GM06990 (cell line): ENCODE measurements at regions not wholly inside any gene's neighbourhood (a gene's known extent, or its start where the extent isn't known, plus 50 kb on each side); places are given as distances from the start of the nearest gene placed in this dataset.

Source experiments
- DNase-seq: peaks from one replicate; pipeline ENCODE4 v3.0.0-alpha.2; 2011; ENCODE audit not compliant: insufficient read length; ENCODE audit errors: extremely low read depth
- H3K27me3 ChIP-seq: replicated peaks from 2 replicates; pipeline ENCODE4 v1.6.0; 2011; ENCODE audit warnings: low read length; ENCODE audit not compliant: control insufficient read depth, insufficient read depth
- H3K36me3 ChIP-seq: 2 replicates; pipeline ENCODE4 v1.5.1; 2011; ENCODE audit warnings: low read length; ENCODE audit not compliant: control insufficient read depth, insufficient read depth
- H3K4me3 ChIP-seq: replicated peaks from 2 replicates; pipeline ENCODE4 v1.5.1; 2011; ENCODE audit warnings: low read depth, mild to moderate bottlenecking, control low read depth, low read length
- CTCF ChIP-seq: IDR thresholded peaks from 2 replicates; pipeline ENCODE4 v1.5.1; 2011; ENCODE audit warnings: low read length, control low read depth, mild to moderate bottlenecking, inconsistent platforms; ENCODE audit not compliant: insufficient read depth, poor library complexity, severe bottlenecking

GRCh38 chr18:25704071-25704470 is 352.1 kb upstream of the ZNF521 start:
- TF ChIP-seq CTCF, result no peak
- Histone ChIP-seq H3K4me3 (no peak overlapping the region), H3K27me3 (no peaks in the 10 kb centered on the region)

DNA sequence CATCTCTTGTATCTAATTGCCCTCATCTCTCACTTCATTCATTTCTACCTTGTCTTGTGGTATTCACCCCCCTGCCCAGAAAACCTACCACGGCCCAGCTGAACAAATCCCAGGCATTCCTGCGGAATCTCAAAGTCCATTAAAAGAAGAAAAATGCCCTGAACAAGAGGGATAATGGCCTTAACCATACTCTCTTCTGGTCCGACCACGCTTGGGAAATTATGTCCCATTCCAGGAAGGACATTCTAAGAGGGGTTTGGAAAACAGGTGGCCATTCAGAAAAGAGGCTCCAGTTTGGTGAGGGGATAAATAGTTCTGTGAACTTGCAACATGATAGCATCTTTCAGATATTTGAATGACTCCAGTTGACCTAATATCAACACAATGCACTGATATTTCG is 349.9 kb upstream of the ZNF521 start:
- no peak for TF ChIP-seq CTCF
- DNase-seq, result no peak
- H3K36me3 ChIP-seq, result no peaks in the 10 kb centered on the region
- H3K27me3 ChIP-seq, result no peaks in the 10 kb centered on the region
- no peak overlapping the region for H3K4me3 ChIP-seq

More at GRCh38 chr18:25704071-25704470, 352.1 kb upstream of the ZNF521 start:
- H3K36me3 ChIP-seq, result no peaks in the 10 kb centered on the region
- no peak for DNase-seq

GRCh38 chr18:25686960-25687500 is 335.1 kb upstream of the ZNF521 start:
- Histone ChIP-seq H3K36me3 (no peaks in the 10 kb centered on the region), H3K4me3 (no peak overlapping the region), H3K27me3 (peaks cover 2% of the 10 kb centered on the region; the same call in 1 of the 2 replicates)
- TF ChIP-seq CTCF, result no peak
- DNase-seq, result no peak

- H3K36me3 ChIP-seq, result no peaks in the 10 kb centered on the region
- peaks cover 2% of the 10 kb centered on the region; the same call in 1 of the 2 replicates for H3K27me3 ChIP-seq
- no peak overlapping the region for H3K4me3 ChIP-seq
- DNase-seq, result no peak
- no peak for TF ChIP-seq CTCF
Observed at GRCh38 chr18:25685088-25685487, 333.1 kb upstream of the ZNF521 start.

DNA sequence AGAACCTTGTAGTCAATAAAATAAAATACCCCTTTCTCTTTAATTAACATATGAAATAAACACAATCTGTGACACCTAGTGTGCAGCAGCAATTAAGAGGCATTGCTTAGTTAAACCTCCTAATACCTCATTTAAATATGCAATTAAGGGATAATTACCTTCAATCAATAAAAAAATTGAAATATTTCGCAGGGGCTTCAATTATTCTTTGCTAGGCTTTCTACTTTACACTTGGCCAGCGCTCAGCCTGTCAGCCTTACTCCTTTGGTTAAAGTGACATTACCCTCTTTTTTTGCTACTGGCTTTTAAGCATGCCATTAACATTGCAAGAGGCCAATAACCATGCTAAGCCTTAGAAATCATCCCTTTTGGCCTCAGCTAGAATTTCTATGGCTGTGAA is 327.5 kb upstream of the ZNF521 start:
- TF ChIP-seq CTCF, result no peak
- no peak overlapping the region for H3K4me3 ChIP-seq
- DNase-seq, result no peak
- no peaks in the 10 kb centered on the region for H3K27me3 ChIP-seq
- H3K36me3 ChIP-seq, result no peaks in the 10 kb centered on the region

DNA sequence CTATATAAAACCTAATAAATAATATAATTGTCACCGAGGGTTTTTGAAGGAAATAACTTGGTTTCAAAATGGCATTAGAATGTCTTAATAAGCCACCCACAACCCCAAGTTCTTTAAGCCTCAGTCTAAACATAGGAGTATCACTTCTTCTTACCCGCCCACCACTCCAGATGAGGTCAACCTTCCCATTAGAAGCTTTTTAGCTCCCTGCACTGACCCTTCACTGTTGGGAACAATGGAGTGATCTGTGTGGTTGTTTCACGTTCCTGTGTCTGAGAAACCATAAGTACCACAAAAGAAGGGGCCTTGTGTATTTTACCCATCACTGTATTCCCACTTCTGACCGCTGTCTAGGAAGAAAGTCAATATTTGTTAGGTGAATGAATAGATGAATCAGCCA is 326.3 kb upstream of the ZNF521 start:
- Histone ChIP-seq H3K36me3 (no peaks in the 10 kb centered on the region), H3K4me3 (no peak overlapping the region), H3K27me3 (no peaks in the 10 kb centered on the region)
- TF ChIP-seq CTCF, result no peak
- DNase-seq, result no peak
